Epithelial cell of proximal tubule (primary cell): ENCODE measurements at regions not wholly inside any gene's neighbourhood (a gene's known extent, or its start where the extent isn't known, plus 50 kb on each side); places are given as distances from the start of the nearest gene placed in this dataset.
A peak's percentile ranks its signal among the peaks of the same experiment; 100 is the strongest.

Experiments
- DNase-seq: peaks from one replicate; pipeline ENCODE4 v3.0.0-alpha.2; 2011; ENCODE audit warnings: low read depth
- H3K4me3 ChIP-seq: 2 replicates; pipeline ENCODE4 v1.5.1; 2011; ENCODE audit warnings: low read depth, mild to moderate bottlenecking, low read length
- TF ChIP-seq, protein P1 (sequence below): conservative IDR thresholded peaks from 2 replicates; pipeline ENCODE4 v1.5.1; 2012; ENCODE audit warnings: low read depth, mild to moderate bottlenecking, low read length

DNA sequence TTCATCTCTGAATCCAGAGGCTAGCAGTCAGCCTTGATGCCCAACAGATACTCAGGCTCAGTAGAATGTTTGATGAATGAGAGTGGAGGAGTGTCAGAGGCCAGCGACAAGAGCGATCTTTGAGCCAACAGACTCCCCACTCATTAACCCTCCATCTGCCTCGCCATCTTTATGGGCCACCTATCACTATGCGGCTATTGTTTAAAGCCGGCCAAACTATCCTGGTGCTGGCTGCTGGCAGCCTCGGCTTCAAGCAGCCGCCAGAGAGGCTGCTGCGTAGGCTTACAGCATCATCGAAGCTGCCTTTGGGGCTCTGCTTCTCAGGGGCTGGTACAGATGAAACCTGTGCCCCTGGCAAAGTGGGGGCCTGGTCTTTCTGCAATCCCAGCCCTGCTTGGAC lies 525.6 kb downstream of the INSC start:
- TF ChIP-seq, protein P1, sequence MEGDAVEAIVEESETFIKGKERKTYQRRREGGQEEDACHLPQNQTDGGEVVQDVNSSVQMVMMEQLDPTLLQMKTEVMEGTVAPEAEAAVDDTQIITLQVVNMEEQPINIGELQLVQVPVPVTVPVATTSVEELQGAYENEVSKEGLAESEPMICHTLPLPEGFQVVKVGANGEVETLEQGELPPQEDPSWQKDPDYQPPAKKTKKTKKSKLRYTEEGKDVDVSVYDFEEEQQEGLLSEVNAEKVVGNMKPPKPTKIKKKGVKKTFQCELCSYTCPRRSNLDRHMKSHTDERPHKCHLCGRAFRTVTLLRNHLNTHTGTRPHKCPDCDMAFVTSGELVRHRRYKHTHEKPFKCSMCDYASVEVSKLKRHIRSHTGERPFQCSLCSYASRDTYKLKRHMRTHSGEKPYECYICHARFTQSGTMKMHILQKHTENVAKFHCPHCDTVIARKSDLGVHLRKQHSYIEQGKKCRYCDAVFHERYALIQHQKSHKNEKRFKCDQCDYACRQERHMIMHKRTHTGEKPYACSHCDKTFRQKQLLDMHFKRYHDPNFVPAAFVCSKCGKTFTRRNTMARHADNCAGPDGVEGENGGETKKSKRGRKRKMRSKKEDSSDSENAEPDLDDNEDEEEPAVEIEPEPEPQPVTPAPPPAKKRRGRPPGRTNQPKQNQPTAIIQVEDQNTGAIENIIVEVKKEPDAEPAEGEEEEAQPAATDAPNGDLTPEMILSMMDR, result no peak
- H3K4me3 ChIP-seq, result no peak overlapping the region
- no peak for DNase-seq

DNA sequence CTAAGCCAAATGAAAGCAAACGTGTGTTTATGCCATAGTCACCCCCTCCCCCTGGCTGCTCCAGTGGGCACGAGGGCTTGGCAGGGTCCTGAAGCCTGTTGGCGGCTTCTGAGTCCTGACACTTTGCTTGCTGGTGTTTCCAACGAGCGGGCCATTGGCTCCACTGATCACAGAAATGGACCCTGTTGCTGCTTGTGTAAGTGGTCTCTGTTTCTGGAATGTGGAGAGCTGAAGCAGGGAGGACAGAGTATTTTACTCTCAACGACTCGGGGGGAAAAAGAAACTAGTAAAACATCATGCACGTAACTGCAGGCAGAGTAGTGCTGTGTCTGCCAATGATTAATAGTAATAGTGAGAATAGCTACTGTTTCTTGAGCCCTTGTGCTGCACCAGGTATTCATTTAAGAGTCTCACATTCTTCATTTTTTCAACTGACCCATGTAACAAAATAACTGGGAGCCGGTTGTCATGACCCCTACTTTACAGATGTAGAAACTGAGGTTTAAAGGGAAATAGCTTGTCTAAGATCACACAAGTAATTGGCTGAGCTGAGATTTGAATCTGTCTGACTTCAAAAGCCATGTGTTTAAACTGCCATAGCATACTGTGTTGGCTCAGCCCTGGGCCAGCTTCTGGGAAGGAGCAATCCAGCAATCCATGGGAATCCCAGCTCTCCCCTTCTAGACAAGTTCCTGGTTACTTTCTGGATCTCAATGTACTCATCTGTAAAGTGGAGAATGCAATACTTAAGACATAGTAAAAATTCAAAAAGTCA lies 526.7 kb downstream of the INSC start:
- DNase-seq, result no peak
- TF ChIP-seq, protein P1, result no peak
- peak overlapping the region; percentile 54 for H3K4me3 ChIP-seq

DNA sequence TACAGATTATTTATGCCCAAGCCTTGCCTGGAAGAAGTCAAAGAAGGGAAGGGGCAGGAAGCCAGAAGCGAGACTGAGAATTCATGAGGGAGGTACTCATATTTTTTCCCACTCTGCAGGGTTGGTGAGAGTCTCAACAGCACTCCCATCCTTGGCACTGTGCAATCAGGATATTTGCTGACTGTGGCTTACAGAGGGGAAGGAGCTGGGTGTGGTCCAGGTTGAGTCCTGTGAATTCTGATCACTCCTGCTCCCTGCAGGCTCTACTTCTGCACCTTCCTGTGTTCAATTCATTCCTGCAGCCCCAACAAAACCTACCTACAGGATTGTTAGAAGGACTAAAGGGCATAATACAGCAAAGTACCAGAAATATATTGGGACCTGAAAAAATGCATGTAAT lies 530.5 kb downstream of the INSC start:
- no peak for DNase-seq
- H3K4me3 ChIP-seq, result no peak overlapping the region
- TF ChIP-seq, protein P1, result no peak

DNA sequence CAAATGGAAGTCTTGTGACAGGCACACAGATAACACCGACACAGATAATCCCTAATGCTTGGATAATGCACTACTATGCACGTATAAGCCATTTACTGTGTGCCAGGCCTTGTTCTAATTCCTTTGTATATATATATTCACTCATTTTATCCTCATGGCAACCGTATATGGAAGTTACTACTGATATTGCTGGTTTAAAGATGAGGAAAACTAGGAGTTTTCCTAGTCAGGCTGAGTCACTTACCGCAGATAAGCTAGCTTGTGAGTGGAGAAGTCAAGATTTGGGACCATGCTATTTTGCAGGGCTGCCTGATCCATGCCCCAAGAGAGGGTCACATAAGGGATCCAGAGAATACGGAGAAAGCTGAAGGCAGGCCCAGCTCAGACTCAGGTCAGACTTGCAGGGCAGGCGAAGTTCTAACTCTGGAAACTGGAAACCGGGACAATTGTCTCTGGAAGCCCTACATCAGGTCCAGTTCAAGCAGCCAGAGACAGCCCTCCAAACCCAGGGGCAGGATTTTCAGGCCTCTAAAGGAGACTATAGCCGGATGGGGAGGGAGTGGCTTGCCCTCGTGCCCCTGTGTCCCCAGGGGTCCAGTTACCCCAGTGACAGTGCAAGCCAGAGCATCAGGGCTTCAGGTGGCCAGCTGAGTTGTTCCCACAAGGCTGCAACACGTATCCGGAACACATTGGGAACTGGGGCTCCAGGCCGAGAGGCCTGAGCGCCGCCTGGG lies 534.8 kb downstream of the INSC start:
- TF ChIP-seq, protein P1, result no peak
- H3K4me3 ChIP-seq, result no peak overlapping the region
- DNase-seq, result no peak

DNA sequence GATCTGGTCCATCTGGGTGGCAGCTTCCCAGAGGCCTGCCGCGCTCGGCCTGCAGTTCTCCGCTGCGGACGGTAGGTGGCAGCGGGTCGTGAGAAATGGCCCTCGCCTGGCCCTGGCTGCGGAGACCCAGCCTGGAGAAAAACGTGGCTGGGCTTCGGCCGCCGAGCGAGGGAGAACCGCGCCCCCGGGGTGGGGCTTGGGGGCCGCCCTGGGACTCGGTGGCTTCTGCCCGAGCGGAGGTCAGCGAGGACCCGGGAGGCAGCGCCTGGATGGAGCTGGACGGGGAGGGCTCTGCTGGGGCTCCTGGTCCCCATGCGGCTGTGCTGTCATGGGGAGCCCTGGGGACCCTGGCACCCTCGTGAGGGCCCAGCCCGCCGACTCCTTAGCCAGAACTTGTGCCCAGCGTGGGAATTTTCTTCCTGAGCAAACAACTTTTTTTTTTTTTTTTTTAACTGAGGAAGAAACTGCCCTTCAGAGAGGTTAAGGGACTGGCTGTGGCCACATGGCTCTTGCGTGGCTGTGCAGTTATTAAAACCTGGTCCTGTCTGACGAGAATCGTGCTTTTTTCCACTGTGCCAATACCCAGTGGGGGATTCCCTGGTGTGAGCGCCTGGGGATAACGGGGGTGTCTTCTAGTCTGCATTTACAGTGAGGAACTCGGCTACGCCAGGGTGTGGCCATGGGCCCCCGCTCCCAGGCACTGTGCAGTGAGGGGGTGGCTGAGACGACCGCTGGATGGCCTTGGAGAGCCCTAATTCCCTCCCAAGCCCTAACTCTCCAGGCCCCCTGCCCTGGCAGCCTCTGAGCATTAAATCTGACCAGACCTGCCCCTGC lies 535.6 kb downstream of the INSC start:
- TF ChIP-seq, protein P1, result peak; percentile 88
- DNase-seq, result no peak

DNA sequence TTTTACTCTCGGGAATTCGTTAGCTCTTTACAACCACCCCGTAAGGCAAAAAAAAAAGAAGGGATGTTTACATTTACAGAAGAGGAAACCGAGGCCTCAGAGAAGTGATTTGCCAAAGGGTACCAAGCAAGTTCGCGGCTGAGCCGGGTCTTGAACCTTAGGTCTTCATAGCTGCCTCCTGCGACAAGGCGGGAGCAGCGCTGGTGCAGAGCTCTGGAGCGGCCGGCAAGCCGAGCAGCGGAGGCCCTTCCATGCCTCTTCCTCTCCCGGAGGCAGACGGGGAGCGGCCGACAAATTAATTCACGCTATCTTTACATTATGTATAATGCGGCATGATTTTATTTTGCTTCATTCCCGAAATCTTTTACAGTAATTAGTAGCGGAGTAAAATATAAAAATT lies 536.3 kb downstream of the INSC start:
- DNase-seq, result no peak
- no peak overlapping the region for H3K4me3 ChIP-seq
- TF ChIP-seq, protein P1, result no peak

More for the DNA sequence above, 535.6 kb downstream of the INSC start:
- H3K4me3 ChIP-seq, result peak overlapping the region; percentile 50
